Peyer's patch (tissue), 4 donors: ENCODE measurements at regions not wholly inside any gene's neighbourhood (a gene's known extent, or its start where the extent isn't known, plus 50 kb on each side); places are given as distances from the start of the nearest gene placed in this dataset.

Experiments used
- POLR2A ChIP-seq, 2 donors: fragments of 450-650 bp; IDR thresholded peaks; one replicate each; pipeline ENCODE4 v1.5.1; 2017; ENCODE audit warnings: antibody characterized with exemption in 2 of 2, mild to moderate bottlenecking in 2 of 2, moderate library complexity in 2 of 2
- TF ChIP-seq, protein P1 (sequence below), 6 experiments: fragments of 450-650 bp in 4 of 6; fragments of 200-600 bp in 2 of 6; sonication (generic) in 1 of 6; IDR thresholded peaks; one replicate each; pipeline ENCODE4 v1.5.1; 2017 to 2019; ENCODE audit warnings: antibody characterized with exemption in 6 of 6, mild to moderate bottlenecking in 3 of 6, moderate library complexity in 1 of 6

DNA sequence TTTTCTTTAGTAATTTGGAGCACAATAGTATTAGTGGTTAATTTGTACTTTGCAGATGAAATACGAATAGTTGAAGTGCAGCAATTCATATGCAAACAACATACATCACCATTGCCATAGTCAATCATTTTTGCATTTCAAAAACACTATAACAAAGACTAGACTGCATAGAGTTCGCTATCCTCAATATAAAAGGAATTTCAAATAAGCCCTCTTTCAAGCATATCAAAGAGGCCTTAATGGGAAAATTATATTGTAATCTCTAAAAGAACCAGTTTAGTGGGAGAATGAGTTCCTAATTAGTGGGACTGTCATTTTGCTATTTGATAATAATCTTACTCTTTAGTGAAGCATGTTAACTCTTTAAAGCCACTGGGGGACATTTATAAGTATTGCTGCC lies 2302.3 kb upstream of the C9orf72 start:
- TF ChIP-seq, protein P1, sequence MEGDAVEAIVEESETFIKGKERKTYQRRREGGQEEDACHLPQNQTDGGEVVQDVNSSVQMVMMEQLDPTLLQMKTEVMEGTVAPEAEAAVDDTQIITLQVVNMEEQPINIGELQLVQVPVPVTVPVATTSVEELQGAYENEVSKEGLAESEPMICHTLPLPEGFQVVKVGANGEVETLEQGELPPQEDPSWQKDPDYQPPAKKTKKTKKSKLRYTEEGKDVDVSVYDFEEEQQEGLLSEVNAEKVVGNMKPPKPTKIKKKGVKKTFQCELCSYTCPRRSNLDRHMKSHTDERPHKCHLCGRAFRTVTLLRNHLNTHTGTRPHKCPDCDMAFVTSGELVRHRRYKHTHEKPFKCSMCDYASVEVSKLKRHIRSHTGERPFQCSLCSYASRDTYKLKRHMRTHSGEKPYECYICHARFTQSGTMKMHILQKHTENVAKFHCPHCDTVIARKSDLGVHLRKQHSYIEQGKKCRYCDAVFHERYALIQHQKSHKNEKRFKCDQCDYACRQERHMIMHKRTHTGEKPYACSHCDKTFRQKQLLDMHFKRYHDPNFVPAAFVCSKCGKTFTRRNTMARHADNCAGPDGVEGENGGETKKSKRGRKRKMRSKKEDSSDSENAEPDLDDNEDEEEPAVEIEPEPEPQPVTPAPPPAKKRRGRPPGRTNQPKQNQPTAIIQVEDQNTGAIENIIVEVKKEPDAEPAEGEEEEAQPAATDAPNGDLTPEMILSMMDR (IDR thresholded peaks at IDR 0.05), result no peak
- no peak for TF ChIP-seq POLR2A (IDR thresholded peaks at IDR 0.05)
